ENCODE measurements at regions not wholly inside any gene's neighbourhood (a gene's known extent, or its start where the extent isn't known, plus 50 kb on each side); places are given as distances from the start of the nearest gene placed in this dataset.
"Not testable (repeated sequence)": the region's sequence is repeated elsewhere in the genome, so short reads cannot be mapped to it uniquely, and the experiment has no call there.

DNA sequence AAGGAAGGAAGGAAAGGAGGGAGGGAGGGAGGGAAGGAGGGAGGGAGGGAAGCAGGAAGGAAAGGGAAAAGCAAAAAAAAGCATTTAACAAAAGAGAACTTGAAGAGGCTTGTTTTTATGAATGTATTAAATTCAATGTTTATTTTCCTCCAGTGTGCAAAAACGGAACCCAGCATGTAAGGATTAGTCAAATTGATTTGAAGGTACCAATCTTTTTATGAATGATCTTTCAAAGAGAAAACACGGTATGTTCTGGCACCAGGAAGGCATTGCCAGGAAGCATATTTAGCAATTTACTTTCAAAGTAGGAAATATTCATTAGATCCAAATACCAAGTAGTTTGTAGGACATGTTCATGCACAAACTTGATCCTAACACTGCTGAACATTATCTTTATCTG lies 453.6 kb downstream of the PDGFC start:
- no peak for DNase-seq (ENCODE audit: low read depth, low spot score)
- no peak overlapping the region for H3K4me3 ChIP-seq (ENCODE audit: low read length)

DNA sequence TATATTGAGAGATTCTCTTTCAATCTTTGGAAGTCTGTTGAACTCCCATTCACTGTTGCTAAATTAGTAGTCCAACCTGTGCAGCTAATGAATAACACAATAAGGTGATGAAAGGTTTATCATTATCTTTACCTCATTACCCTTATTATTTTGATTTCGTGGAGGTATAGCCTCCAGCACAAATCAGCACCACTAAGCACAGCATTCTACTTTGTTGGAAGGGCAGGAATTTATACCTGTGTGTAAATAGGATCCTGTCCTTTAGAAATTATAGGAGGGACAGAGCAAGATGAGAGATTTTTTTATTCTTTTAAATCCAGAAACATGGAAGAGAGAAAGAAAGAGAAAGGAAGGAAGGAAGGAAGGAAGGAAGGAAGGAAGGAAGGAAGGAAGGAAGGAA lies 454.1 kb downstream of the PDGFC start:
- H3K4me3 ChIP-seq (ENCODE audit: low read length): no peak overlapping the region

DNA sequence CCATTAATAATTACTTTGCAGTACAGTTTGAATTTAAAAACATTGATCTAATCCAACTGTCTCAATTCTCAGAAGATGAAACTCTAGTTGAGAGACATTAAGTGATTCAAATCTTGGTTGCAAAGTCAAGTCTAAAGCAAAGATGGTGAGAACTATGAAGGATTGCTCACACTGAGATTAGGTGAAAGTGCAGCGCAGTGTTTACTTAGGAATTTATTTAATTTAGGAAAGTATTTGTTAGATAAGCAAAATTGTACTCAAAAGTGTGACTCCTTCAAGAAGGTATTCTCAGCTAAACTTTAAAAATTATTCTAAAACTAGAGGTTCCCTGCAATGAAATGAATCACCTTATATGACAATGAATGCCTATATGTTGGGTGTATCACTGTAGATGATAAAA lies 454.9 kb downstream of the PDGFC start:
- no peak overlapping the region for H3K4me3 ChIP-seq (ENCODE audit: low read length)
- DNase-seq (ENCODE audit: low read depth, low spot score): no peak

More for the DNA sequence above, 454.1 kb downstream of the PDGFC start:
- DNase-seq (ENCODE audit: low read depth, low spot score): no peak

DNA sequence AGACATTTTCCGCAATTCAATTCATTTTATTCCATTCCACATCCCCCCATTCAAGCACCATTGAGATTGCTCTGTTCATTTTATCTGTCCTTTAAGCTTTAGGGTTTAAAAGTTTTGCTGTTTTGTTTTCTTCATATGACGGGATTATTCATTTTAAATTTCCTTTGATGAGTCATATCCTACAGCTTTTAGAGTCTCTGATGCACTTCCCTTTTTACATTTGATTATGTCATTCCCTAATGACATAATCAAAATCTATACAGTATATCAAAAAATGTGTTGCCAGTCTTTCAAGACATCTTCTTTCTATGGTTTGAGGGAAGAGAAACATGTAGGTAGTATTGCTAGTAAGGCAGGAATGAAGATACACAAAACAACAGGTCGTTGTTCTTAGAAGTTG lies 456.3 kb downstream of the PDGFC start:
- DNase-seq (ENCODE audit: low read depth, low spot score): no peak
- H3K4me3 ChIP-seq (ENCODE audit: low read length): no peak overlapping the region

DNA sequence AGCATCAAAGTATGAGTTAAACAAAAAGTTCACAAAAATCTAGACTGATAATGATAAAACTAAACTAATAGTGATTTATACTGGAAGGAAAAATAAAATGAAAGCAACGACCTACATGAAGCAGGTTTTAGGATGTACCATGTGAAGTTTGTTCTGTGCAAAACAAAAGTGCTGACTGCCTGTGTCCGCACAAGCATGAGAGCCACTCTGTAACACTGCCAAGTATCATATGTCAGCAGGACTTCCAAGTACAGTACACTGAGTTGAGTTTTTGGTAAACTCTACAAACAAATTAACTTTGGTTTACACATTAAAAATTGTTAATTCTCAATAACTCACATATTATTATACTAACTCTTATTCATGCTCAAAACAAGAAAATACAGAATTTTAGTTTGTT lies 459.0 kb downstream of the PDGFC start:
- no peak overlapping the region for H3K4me3 ChIP-seq (ENCODE audit: low read length)
- DNase-seq (ENCODE audit: low read depth, low spot score): no peak

DNA sequence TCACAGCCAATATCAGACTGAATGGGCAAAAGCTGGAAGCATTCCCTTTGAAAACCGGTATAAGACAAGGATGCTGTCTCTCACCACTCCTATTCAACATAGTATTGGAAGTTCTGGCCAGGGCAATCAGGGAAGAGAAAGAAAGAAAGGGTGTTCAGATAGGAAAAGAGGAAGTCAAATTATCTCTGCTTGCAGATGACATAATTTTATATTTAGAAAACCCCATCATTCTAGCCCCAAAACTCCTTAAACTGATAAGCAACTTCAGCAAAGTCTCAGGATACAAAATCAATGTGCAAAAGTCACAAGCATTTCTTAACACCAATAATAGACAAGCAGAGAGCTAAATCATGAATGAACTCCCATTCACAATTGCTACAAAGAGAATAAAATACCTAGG lies 461.7 kb downstream of the PDGFC start:
- not testable (repeated sequence) for H3K4me3 ChIP-seq (ENCODE audit: low read length); DNase-seq (ENCODE audit: low read depth, low spot score)

DNA sequence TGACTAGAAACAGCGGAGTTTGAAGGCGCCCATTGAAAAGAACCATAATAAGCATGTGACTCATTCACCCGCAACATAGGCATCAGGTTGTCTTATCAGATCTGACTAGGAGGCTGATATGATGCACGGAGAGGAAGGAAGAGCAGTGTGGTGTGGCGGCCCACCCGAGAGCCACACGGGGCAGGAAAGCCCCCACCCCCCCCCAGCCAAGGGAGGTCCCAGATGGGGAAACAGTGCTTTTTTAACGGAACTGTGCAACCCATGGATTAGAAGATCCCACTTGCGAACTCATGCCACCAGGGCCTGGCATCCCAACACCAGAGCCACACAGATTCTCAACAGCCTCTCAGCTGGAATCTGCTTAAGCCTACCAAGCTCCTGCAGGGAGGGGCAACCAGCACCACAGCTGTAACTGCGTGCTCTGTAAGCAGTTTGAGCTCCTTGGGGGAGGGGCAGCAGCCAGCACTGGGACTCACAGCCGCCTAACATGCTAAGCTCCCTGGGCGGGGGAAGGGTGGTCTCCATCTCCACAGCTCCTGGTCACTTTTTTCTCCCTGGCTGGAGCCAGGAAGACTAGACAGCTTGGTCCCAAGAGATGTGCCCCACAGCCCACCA lies 466.2 kb downstream of the PDGFC start:
- DNase-seq (ENCODE audit: low read depth, low spot score): peak; percentile 92
- peak overlapping the region; percentile 20 for H3K4me3 ChIP-seq (ENCODE audit: low read length)

DNA sequence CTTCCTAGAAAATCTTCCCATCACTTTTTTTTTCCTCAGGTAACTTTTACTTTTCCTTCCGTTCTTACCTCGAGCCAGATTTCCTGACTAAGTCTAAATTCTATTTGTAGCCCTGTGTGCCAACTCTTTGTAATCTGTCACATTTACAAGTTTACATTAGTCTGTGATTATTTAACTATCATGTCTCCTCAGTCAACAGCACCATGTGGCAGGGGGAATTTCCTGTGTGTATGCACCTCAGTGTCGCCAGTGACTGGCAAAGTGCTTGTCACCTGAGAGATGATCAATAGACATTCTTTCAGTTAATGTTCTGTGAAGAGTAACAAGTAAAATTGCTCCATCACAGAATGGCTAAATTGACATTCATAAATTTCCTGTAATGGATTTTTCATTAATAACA lies 468.5 kb downstream of the PDGFC start:
- no peak overlapping the region for H3K4me3 ChIP-seq (ENCODE audit: low read length)
- no peak for DNase-seq (ENCODE audit: low read depth, low spot score)

DNA sequence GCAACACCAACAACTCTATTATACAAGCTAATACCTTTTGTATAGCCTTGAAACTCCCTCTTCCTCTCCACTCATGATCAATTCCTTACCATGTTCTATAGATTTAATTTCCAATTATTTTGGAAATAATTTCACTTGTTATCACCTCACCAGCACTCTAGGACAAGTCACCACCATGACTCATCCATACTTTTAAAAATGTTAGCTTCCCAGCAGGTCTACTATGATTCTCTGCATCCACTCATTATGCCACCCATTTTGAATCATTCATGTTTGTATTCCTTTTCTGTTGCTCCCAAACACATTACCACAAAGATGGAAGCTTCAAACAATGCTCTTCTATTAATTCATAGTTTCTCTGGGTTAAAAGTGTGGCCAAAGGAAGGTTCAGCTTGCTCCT lies 469.6 kb downstream of the PDGFC start:
- H3K4me3 ChIP-seq (ENCODE audit: low read length): no peak overlapping the region
- DNase-seq (ENCODE audit: low read depth, low spot score): no peak

DNA sequence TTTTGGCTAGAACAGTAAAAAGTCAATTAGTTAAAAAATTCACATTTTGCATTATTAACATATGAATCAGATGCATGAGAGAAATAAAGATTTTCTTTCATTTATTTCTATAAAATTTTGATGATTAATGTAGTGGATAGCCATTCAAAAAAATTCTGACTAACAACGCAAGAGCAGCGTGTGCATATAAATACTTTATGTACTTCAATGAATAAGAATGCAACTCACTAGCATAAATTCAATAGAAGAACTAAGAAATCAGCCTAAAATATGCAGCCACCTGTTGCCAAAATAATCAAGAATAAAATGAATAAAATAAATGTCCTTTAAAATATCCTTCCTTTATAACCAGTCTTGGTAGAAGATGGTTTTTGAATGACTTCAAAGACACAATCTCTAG lies 471.9 kb downstream of the PDGFC start:
- H3K4me3 ChIP-seq (ENCODE audit: low read length): no peak overlapping the region
- no peak for DNase-seq (ENCODE audit: low read depth, low spot score)

DNA sequence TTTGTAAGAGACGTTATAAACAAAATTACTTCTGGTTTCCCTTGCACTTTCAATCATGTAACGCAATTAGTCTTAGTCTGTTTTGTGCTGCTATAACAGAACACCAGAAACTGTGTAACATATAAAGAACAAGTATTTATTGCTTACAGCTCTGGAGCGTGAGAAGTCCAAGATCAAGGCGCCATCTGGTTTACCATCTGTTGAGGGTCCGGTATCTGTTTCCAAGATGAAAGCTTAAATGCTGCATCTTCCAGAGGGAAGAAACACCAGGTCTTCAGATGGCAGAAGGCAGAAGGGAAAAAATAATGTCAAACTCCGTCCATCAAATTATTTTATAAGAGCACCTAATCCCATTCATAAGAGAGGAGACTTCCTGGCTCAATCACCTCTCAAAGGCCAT lies 474.1 kb downstream of the PDGFC start:
- no peak overlapping the region for H3K4me3 ChIP-seq (ENCODE audit: low read length)
- no peak for DNase-seq (ENCODE audit: low read depth, low spot score)

DNA sequence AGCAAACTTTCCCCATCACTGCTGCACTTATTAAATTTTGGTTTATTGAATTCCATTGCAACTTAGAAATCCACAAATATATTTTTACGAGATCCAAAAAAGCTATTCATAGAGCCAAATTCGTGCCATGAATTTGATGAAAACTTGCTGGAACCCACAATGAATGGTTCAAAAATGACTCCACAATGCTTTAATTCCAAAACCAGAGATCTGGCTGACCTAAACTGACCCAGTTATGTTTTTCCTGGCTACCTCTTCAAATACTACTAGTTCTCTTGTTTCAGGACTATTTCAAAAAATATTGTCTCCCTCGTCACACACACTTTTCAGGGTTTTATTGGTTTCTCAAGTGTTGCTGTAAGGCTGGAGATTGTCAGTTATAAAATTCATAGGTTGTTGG lies 474.8 kb downstream of the PDGFC start:
- H3K4me3 ChIP-seq (ENCODE audit: low read length): no peak overlapping the region
- DNase-seq (ENCODE audit: low read depth, low spot score): no peak

DNA sequence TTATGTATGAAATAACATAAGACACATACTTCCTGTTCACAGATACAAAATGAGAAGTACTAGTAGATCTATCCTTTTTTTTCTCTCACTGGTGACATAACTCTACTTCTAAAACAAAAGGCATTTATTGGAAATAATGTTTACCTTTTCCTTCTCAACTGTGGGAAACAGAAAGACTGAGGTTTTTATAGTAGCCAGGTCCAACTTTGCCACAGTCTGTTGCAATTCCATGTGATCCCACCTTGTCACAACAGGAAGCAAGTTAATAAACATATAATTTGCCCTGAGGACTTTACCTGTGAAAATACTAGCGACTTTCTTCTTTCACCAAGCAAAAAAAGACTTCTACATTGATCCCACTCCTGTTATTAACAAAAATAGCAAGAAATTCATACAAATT lies 475.8 kb downstream of the PDGFC start:
- DNase-seq (ENCODE audit: low read depth, low spot score): no peak
- H3K4me3 ChIP-seq (ENCODE audit: low read length): no peak overlapping the region

DNA sequence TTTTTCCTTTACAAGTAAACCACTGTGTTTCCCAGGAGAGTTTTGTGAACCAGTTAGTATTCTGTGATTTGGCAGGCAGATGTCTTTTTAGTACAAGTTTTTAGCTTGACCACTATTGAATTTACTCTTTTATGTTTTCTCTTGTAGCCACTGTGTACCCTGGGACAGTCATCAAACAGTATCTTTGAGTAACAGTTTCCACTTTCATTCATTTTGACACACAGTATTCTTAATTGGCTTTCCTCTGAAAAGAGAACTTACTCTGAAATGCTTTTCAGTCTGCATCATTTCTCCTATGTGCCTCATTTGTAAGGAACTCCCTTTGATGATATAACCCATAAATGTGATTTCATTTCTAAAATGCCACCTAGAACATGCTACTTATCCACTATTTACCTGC lies 476.5 kb downstream of the PDGFC start:
- DNase-seq (ENCODE audit: low read depth, low spot score): no peak
- H3K4me3 ChIP-seq (ENCODE audit: low read length): no peak overlapping the region

DNA sequence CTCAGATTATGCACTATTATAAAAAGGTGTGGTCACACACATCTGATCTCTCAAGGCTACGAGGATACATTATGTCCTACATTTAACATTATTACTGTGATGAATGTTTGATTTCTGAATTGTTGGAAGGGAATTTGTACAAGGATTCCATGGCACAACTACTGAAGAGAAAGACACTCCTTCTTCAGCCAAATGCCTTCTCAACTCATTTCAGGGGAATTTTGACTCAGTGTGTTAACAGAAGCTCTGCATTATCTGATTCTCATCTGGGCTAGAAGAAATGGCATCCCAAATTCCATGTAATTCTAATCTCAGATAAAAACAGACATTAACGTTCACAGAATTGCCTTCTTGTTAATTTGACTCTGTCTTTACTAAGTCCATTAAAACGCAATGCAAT lies 477.7 kb downstream of the PDGFC start:
- DNase-seq (ENCODE audit: low read depth, low spot score): no peak
- H3K4me3 ChIP-seq (ENCODE audit: low read length): no peak overlapping the region

DNA sequence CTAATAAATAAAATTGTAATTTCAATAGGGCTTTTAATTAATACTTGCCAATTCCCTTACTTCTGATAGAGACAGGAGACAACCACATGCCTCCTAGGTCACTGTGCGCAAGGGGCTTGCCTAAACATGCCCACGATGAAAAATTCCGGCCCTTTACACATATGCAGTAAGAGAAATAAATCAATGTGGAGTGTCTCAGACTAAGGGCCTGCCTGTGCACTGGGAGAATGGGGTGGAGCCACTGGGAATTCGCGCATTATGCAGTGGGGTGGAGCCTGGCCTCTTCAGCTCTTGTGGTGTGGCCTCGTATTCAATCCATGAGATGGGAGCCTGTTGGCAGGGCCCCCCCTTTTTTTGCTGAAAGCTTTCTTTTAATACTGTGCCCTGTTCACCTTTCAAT lies 484.5 kb downstream of the PDGFC start:
- DNase-seq (ENCODE audit: low read depth, low spot score): no peak
- H3K4me3 ChIP-seq (ENCODE audit: low read length): no peak overlapping the region

DNA sequence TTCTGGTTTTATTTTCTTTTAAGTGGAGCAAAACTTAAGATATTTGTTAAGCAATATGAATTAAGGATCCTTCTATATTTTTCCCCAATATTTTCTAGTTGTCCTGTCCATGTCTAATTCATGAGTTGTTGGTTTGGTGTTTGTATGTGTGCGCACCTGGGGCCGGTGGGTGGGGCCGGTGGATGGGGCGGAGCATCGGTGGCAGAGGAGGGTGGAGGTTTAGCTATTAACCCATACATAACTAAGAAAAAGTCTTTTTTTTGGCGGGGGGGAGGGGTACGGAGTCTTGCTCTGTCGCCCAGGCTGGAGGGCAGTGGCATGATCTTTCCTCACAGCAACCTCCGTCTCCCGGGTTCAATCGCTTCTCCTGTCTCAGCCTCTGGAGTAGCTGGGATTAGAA lies 489.8 kb downstream of the PDGFC start:
- no peak for DNase-seq (ENCODE audit: low read depth, low spot score)

DNA sequence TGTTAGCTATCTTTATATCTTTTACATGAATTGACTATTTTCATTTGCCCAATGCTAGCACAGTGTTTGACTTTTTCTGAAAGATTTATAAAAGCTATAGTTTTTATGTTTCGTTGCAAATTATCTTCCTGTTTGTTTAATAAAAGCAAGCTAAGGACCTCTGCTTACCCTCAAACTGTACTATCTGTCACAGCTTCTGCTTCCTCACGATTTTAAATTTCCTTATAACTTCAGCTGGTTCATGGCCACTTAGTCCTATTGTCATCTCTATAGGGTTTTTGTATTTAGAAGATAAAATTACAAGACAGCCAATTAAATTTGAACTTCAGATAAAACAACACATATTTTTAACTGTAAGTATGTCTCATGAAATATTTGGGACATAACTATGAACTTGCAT lies 494.0 kb downstream of the PDGFC start:
- H3K4me3 ChIP-seq (ENCODE audit: low read length): no peak overlapping the region
- no peak for DNase-seq (ENCODE audit: low read depth, low spot score)

More for the DNA sequence above, 489.8 kb downstream of the PDGFC start:
- H3K4me3 ChIP-seq (ENCODE audit: low read length): no peak overlapping the region

DNA sequence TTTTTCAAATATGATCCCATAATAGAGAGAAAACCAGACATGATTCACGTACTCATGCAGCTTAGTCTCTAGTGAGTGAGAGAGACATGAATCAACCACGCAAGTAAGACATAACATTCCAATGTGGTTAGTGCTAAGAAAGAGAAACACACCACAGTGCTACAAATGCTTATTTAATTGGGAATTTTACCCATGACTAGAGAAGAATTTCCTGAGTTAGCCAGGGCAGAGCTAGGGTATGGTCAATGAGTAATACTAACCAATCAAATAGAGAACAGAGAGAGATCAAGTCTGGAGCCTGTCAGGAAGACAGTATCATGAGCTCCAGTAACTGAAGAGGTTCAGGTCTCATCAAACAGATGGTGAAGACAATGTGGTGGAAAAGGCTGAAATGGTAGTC lies 495.2 kb downstream of the PDGFC start:
- H3K4me3 ChIP-seq (ENCODE audit: low read length): no peak overlapping the region
- DNase-seq (ENCODE audit: low read depth, low spot score): no peak

DNA sequence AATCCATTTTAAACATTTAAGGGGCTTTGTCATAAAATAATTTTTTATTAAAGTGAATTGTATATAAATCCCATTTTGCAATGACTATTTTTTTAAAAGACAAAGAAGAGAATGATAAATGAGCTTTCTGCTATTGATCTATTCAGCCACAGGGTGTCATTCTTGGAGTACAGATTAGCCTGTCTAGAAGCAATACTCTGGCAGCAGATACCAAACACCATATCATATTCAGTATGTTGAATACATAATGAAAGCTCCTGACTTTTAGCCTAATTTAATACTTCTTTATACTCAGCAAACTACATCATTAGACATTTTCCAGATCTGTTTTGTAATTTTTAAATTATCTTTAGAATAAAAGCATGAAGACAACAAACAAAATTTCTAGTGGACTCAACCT lies 496.3 kb downstream of the PDGFC start:
- peak; percentile 37 for DNase-seq (ENCODE audit: low read depth, low spot score)
- no peak overlapping the region for H3K4me3 ChIP-seq (ENCODE audit: low read length)

DNA sequence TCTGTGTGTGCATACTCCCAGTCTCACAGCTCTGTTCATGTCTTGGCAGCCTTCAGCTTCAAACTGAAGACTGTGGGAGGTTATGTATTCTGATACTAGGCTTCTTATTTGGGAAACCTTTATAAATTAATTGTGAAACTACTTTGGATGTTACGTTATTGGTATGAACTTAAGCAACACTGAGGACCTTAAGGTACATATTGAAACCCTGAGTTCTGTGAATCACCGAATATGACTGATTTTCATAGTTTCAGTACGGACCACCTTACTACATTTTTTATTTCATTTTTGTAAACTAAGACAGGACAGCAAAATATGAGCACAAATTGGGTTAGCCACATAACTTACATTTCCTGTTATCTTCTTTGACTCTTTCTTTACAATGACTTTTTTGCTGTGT lies 498.4 kb downstream of the PDGFC start:
- no peak for DNase-seq (ENCODE audit: low read depth, low spot score)
- no peak overlapping the region for H3K4me3 ChIP-seq (ENCODE audit: low read length)

DNA sequence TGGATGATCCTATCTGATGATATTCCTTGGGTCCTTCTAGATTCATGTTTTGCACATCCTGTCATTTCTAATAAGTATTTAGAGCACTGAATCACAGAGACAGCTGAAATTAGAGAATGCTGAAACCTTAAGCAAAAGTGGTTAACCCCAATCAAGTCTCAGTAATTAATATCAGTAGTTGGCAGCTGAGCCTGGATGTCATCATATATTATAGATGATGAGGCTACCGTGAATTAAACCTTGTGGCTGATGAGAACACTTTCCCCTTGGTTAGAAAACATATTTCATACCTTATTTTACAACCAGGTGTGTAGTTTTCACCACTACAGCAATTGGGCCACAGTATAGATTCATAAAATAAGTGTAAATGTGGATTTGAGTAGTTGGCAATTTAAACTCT lies 499.0 kb downstream of the PDGFC start:
- no peak overlapping the region for H3K4me3 ChIP-seq (ENCODE audit: low read length)
- no peak for DNase-seq (ENCODE audit: low read depth, low spot score)
